ENCODE measurements at regions not wholly inside any gene's neighbourhood (a gene's known extent, or its start where the extent isn't known, plus 50 kb on each side); places are given as distances from the start of the nearest gene placed in this dataset.

DNA sequence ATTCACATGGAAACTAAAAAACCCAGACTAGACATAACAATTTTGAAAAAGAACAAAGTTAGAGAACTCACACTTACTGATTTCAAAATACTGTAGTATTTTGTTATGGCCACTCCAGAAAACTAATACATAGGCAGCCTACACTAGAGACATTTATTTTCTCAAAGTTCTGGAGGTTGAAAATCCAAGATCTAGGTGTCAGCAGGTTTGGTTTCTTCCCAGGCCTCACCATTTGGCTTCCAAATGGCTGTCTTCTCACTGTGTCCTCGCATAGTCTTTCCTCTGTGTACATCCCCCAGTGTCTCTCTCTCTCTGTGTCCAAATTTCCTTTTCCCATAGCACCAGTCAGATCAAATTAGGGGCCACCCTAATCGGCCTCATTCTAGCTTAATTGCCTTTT lies 95.0 kb downstream of the NR4A2 start:
- no peak for TF ChIP-seq CTCF (IDR thresholded peaks at IDR 0.05)
- no peak for TF ChIP-seq POLR2A (IDR thresholded peaks at IDR 0.05)

All from sigmoid colon (tissue), 3 donors.